RWPE1 (cell line): ENCODE measurements at regions not wholly inside any gene's neighbourhood (a gene's known extent, or its start where the extent isn't known, plus 50 kb on each side); places are given as distances from the start of the nearest gene placed in this dataset.

ENCODE experiments used
- CTCF ChIA-PET: fragments of 350-600 bp; sonication (Branson Sonifier 250); formaldehyde crosslinking; extraction: SDS; loops from one replicate; lab custom pipeline; 2021; lab: Yijun Ruan, JAX
- POLR2A ChIA-PET: fragments of 400-600 bp; formaldehyde crosslinking; extraction: SDS; loops from one replicate; lab custom pipeline; 2020; ENCODE audit warnings: antibody characterized with exemption; ENCODE audit not compliant: low non-redundant PET; lab: Yijun Ruan, JAX
- DNase-seq: peaks from one replicate; pipeline ENCODE4 v3.0.0; 2012; ENCODE audit warnings: low spot score
- H3K27ac ChIP-seq: fragments of 450-650 bp; 2 replicates; pipeline ENCODE4 v1.5.1; 2017
- TF ChIP-seq, protein P1 (sequence below): fragments of 450-650 bp; conservative IDR thresholded peaks from 2 replicates; pipeline ENCODE4 v1.5.1; 2017; ENCODE audit warnings: low read depth, mild to moderate bottlenecking

GRCh38 chr2:20128506-20129330 lies 77.3 kb upstream of the LAPTM4A start:
- CTCF ChIA-PET: no interaction called here
- TF ChIP-seq, protein P1, sequence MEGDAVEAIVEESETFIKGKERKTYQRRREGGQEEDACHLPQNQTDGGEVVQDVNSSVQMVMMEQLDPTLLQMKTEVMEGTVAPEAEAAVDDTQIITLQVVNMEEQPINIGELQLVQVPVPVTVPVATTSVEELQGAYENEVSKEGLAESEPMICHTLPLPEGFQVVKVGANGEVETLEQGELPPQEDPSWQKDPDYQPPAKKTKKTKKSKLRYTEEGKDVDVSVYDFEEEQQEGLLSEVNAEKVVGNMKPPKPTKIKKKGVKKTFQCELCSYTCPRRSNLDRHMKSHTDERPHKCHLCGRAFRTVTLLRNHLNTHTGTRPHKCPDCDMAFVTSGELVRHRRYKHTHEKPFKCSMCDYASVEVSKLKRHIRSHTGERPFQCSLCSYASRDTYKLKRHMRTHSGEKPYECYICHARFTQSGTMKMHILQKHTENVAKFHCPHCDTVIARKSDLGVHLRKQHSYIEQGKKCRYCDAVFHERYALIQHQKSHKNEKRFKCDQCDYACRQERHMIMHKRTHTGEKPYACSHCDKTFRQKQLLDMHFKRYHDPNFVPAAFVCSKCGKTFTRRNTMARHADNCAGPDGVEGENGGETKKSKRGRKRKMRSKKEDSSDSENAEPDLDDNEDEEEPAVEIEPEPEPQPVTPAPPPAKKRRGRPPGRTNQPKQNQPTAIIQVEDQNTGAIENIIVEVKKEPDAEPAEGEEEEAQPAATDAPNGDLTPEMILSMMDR: no peak
- POLR2A ChIA-PET: no interaction called here

DNA sequence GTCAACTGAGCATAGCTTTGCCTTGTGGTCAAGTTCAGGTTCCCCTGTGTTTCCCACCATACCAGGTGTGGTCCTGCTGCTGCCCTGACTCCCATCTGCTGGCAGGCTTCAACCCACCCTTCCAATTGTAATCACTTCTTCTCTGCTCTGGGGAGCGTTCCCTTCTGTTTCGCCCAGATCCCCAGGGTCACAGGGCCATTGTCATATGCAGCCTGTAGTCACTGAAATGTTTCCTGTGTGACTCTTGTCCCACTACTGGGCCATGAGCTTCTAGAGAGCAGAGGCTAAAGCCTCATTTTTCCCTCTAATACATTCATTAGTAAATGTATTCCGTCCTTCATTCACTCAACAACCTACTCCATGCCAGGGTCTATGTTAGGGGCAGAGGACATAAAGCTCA lies 75.0 kb upstream of the LAPTM4A start:
- ChIA-PET CTCF (no interaction called here), POLR2A (no interaction called here)
- TF ChIP-seq, protein P1: no peak
- DNase-seq: no peak
- no peak overlapping the region for H3K27ac ChIP-seq

More at GRCh38 chr2:20128506-20129330, 77.3 kb upstream of the LAPTM4A start:
- H3K27ac ChIP-seq: no peak overlapping the region
- DNase-seq: no peak

GRCh38 chr2:20126040-20126439 lies 74.6 kb upstream of the LAPTM4A start:
- TF ChIP-seq, protein P1: no peak
- DNase-seq: no peak
- CTCF ChIA-PET: no interaction called here
- H3K27ac ChIP-seq: no peak overlapping the region
- POLR2A ChIA-PET: no interaction called here

DNA sequence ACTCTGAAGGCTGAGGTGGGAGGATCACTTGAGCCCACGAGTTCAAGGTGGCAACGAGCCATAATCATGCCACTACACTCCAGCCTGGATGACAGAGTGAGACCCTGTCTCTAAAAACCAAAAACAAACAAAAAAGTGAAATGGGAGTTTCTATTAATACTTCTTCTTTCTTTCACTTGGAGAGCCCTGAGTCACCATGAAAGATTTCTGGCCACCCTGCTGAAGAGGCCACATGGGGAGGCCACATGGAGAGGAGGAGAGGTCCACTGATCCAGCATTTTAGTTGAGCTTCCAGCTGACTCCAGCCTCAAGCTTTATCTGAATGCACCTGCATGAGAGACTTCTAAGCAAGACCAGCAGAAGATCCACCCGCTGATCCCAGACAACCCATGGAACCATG lies 74.2 kb upstream of the LAPTM4A start:
- CTCF ChIA-PET: interaction anchor here (0.9 kb wide), 1 partner anchor 99 kb away, joined by 4 read pairs; the partner anchor contains the start of gene SDC1
- DNase-seq: no peak
- TF ChIP-seq, protein P1: no peak
- POLR2A ChIA-PET: no interaction called here
- H3K27ac ChIP-seq: no peak overlapping the region

DNA sequence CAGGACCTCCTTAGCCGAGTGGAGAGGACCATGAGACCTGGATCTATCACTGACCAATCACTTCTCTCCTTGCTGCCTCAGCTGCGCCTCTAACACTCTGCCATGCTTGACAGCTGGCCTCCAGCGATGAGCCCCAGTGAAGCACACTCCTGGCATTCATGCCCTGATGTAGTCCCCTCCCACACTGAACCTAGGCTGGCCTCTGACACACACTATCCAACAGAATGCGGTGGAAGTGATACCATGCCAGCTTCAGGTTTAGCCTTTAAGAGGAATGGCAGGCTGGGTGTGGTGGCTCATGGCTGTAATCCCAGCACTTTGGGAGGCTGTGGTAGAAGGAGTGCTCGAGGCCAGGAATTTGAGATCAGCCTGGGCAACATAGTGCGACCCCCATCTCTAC lies 73.7 kb upstream of the LAPTM4A start:
- POLR2A ChIA-PET: no interaction called here
- CTCF ChIA-PET: interaction anchor here (0.5 to 1.1 kb wide), 3 partner anchors 19 to 100 kb away, joined by 3 to 4 read pairs (median 4); partner anchors contain the start of gene SDC1
- DNase-seq: no peak
- H3K27ac ChIP-seq: 0 out of 2 replicates have a peak overlapping the region, but pooled peaks have one; percentile 0
- TF ChIP-seq, protein P1: no peak

- ChIA-PET CTCF (interaction anchor here (0.6 to 1.1 kb wide), 2 partner anchors 38 to 59 kb away, joined by 3 to 4 read pairs; no protein-coding TSS in a partner anchor), POLR2A (no interaction called here)
- H3K27ac ChIP-seq: no peak overlapping the region
- TF ChIP-seq, protein P1: no peak
- no peak for DNase-seq
These were observed 72.6 kb upstream of the LAPTM4A start for GRCh38 chr2:20123871-20124594.
